Inferior parietal cortex (tissue), 1 donor: ENCODE measurements at regions not wholly inside any gene's neighbourhood (a gene's known extent, or its start where the extent isn't known, plus 50 kb on each side); places are given as distances from the start of the nearest gene placed in this dataset.

Experiments used
- DNase-seq: peaks from one replicate; pipeline ENCODE4 v3.0.0-alpha.2; 2016; ENCODE audit errors: extremely low spot score

DNA sequence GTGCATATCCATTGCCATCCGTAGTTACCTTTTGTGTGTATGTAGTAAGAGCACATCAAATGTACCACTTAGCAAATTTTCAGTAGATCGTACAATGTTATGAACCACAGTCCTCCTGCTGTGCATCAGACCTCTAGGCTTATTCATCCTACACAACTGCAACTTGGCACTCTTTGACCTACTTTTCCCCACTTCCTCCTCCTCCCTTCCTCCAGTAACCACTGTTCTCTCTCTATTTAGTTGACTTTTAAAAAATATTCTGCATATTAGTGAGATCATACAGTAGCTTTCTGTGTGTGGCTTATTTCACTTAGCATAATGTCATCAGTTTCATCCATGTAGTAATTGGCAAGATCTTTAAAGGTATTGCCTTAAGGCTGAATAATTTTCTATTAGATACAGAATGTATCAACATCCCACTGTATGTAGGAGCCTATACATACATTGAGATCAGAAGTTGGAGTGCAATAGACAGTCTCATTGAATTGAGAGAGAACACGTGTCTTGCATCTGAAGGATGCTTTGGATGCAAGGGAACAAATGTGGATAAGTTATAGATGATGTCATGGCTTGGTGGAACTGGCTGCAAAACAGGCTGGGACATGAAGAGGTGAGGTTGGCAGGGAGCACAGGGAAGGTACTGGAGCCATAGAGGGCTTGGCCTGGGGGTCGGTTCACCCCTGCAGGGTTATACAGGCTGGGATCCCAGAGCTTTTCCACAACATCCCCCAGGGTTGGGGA, 83.0 kb upstream of the FAM180A start:
- DNase-seq = no peak

- DNase-seq = no peak
These were observed 80.0 kb upstream of the FAM180A start for GRCh38 chr7:135828604-135829003.

DNA sequence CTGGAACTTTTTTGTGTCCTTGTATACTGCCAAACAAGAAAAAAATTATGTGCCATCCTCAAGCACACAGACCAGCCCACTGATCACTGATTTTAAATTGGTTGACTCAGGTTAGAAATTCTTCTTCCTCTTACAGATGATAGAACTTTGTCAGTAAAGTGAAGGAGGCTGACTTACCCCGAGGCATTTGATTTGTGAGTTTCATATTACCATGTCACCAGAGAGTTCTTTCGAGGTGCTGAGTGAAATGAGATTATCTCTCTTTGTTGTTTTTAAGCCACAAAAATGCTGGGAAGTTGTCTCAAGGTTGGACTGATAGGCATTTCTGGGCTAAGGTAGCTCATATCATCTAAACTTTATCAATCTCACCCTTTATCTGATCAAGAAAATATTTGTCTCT, 78.8 kb upstream of the FAM180A start:
- DNase-seq = no peak

DNA sequence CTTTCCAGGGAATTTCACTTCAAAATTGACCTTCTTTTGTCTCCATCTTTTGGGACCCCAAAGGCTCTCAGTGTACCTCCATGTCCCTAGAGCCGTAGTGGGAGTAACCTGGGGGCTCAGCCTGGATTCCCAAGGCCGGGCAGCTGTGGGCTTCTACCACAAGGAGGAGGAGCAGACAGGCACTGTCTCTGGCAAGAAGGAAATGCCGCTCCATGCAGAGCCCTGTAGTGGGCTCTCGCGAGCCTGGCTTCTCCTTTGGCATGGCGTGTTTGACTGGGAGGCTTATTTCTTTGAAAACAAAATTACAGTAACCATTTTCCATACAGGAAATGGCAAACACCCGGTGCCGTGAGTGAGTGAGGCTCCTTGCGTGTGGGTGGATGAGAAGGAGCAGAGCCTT, 76.8 kb upstream of the FAM180A start:
- DNase-seq = no peak

DNA sequence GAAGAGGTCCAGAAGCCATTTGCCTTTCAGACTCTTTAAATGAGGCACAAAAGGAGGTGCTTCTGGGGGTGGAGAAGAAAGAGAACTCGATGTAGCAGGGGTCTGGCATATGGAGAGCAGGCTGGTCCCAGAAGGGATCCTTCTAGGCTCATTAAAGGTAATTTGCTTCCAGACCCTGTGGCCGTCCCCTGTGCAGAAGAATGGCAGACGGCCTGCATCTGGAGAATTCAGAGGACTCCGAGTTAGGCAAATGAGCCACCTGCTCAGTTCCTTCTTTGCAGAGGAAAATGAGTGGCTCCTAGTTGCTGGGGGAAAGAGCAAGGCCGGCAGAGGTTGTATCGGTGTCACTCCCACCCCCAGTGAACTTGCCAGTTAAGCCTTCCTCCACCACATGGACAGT, 73.8 kb upstream of the FAM180A start:
- no peak for DNase-seq

- no peak for DNase-seq
These were observed 69.0 kb upstream of the FAM180A start for GRCh38 chr7:135817583-135817982.

DNA sequence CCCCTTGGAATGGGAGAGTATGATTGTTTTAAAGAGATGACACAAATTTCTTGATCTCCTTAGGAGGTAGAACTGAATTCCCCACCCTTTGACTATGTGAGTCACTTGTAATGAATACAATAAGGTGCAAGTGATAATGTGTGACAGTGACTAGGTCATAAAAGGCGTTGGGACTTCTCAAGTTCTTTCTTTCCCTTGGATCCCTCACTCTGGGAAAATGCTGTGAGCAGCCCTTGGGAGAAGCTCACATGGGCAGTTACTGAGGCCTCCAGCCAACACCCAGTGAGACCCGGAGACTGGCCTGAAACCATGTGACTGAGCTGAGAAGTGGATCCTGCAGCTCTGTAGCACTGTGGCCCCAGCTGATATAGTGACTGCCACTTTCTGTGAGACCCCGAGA, 66.4 kb upstream of the FAM180A start:
- no peak for DNase-seq

GRCh38 chr7:135812148-135812547, 63.5 kb upstream of the FAM180A start:
- no peak for DNase-seq

- DNase-seq = no peak
These were observed 62.9 kb upstream of the FAM180A start for GRCh38 chr7:135811506-135811905.

GRCh38 chr7:135808206-135808605, 59.6 kb upstream of the FAM180A start:
- no peak for DNase-seq

- no peak for DNase-seq
These were observed 54.5 kb upstream of the FAM180A start for GRCh38 chr7:135803143-135803542.

GRCh38 chr7:135802697-135803096, 54.1 kb upstream of the FAM180A start:
- DNase-seq = no peak

DNA sequence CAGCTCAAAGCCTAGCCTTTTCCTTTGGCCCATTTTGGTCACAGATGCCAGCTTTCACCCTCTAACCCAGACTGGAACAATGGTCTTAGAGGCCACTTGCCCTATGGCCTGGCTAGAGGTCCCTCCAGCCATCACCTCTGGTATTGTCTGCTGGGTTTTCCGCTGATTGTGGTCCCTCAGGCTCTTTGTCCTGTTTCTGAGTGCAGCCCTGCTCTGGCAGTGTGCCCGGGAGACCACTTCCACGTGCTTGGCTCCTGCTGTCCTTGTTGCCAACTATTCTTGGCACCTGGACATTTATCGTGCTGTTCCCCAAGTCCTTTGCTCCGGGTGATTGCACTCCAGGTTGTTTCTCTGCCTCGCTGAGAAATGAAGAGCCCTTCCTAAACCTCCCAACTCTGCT, 53.3 kb upstream of the FAM180A start:
- no peak for DNase-seq

- DNase-seq = peak; percentile 84
These were observed 52.6 kb upstream of the FAM180A start for GRCh38 chr7:135801045-135801693.

DNA sequence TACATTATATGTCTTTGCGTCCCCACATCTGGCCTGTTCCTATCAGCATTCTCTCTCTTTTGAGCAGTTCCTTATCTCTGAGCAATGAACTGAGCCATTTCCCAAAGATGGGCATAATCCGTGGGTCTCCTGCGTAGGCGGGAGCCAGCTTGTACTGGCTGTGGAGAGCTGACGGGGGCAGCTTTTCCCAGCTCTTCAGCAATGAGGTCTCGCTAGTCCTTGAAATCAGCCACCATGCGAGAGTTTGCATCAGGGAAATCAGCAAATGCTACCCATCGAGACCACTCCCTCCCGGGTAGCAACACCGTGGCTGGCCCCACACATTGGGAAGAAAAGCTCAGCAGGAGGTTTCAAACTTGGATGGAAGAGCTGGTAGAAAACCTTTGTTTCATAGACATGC, 51.9 kb upstream of the FAM180A start:
- no peak for DNase-seq

- DNase-seq = no peak
These were observed 51.3 kb upstream of the FAM180A start for GRCh38 chr7:135799881-135800280.
